ACC112 (cell line): ENCODE measurements at regions not wholly inside any gene's neighbourhood (a gene's known extent, or its start where the extent isn't known, plus 50 kb on each side); places are given as distances from the start of the nearest gene placed in this dataset.

Source experiments
- H2AFZ ChIP-seq: fragments of 200-600 bp; sonication (generic); one replicate; pipeline ENCODE4 v1.6.0; 2017; ENCODE audit warnings: antibody characterized with exemption, low read length; ENCODE audit not compliant: unreplicated experiment
- H3K27ac ChIP-seq: fragments of 200-600 bp; sonication (generic); 2 replicates; pipeline ENCODE4 v1.5.1; 2014; ENCODE audit warnings: low read depth, mild to moderate bottlenecking, antibody characterized with exemption, low read length, moderate library complexity
- H3K27me3 ChIP-seq: fragments of 200-600 bp; sonication (generic); 2 replicates; pipeline ENCODE4 v1.6.1; 2014; ENCODE audit warnings: mild to moderate bottlenecking, antibody characterized with exemption, low read length, moderate library complexity, mixed read lengths; ENCODE audit not compliant: insufficient read depth
- H3K36me3 ChIP-seq: fragments of 200-600 bp; sonication (generic); 2 replicates; pipeline ENCODE4 v1.6.1; 2016; ENCODE audit warnings: mild to moderate bottlenecking, antibody characterized with exemption, low read length, moderate library complexity, mixed read lengths; ENCODE audit not compliant: insufficient read depth
- H3K4me1 ChIP-seq: fragments of 200-600 bp; sonication (generic); one replicate; pipeline ENCODE4 v1.6.1; 2016; ENCODE audit warnings: low read length, mixed read lengths; ENCODE audit not compliant: insufficient read depth, unreplicated experiment, control insufficient read depth
- H3K4me3 ChIP-seq: fragments of 200-600 bp; sonication (generic); 2 replicates; pipeline ENCODE4 v1.5.1; 2014; ENCODE audit warnings: mild to moderate bottlenecking, low read depth, low read length
- H3K79me2 ChIP-seq: fragments of 200-600 bp; sonication (generic); one replicate; pipeline ENCODE4 v1.6.0; 2016; ENCODE audit warnings: low read length; ENCODE audit not compliant: control insufficient read depth, unreplicated experiment, insufficient read depth

DNA sequence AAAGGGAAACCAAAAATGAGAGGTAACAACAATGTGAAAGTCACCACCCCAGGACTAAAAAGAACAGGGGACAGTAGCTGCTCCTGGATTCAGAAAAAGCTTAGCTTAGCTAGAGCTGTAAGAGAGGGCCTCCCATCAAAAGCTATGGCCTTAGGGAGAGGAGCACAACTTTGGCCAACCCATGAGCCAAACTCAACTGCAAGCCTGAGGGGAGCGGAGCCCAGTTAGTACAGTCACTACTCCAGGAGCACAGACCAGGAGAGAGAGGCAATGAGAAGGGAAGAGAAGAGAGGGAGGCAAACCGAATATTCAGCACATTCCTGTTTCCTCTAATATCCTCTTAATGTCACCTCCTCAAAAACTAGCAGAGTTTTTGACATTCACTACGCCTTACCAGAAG, 917.1 kb upstream of the INTU start:
- Histone ChIP-seq H3K4me1 (peaks cover 6% of the 10 kb centered on the region), H3K27me3 (no peaks in the 10 kb centered on the region), H3K27ac (no peak overlapping the region), H3K36me3 (no peaks in the 10 kb centered on the region), H2AFZ (no peak overlapping the region), H3K79me2 (no peaks in the 10 kb centered on the region), H3K4me3 (no peak overlapping the region)

DNA sequence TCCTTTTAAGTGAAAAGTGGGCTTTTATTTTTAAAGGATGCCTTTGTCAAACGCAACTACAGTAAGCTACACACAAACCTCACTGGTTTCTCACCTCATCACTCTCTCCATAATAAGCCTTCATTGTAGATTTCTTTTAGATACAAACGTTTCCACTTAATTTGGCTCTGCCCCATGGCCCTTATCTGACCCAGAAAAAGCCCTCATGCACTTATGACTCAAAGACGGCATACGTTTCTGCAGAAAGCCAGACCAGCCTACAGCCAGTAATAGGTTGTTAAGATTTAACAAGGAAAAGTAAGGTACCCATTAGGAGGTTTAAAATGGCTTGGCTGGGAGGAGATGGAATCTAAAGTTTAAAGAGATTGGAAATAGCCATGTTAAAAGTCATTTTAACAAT, 914.6 kb upstream of the INTU start:
- Histone ChIP-seq H3K4me1 (no peaks in the 10 kb centered on the region), H3K27ac (no peak overlapping the region), H3K27me3 (no peaks in the 10 kb centered on the region), H3K36me3 (no peaks in the 10 kb centered on the region), H3K4me3 (no peak overlapping the region), H2AFZ (no peak overlapping the region), H3K79me2 (no peaks in the 10 kb centered on the region)

GRCh38 chr4:126719852-126720251, 912.9 kb upstream of the INTU start:
- H3K4me1 ChIP-seq: no peaks in the 10 kb centered on the region
- H3K27me3 ChIP-seq: no peaks in the 10 kb centered on the region
- no peaks in the 10 kb centered on the region for H3K36me3 ChIP-seq
- no peak overlapping the region for H2AFZ ChIP-seq
- H3K4me3 ChIP-seq: no peak overlapping the region
- H3K79me2 ChIP-seq: no peaks in the 10 kb centered on the region
- H3K27ac ChIP-seq: no peak overlapping the region

DNA sequence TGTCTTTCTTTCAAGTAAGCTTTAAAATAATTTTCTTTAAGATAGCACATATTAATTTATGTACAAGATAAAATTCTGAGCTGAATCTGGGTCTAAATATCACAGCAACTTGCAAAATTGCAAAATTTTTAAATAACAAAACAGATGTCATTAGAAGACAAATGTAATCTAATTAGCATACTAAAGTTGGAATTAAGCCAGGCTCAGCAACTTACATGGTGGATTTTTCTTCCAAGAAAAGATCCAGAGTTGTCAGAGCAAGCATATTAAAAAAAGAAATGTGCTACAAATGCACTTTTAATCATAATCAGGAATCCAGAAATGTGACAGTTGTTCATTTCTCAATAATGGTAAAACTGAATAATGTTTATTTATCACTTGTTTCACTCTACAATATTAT, 906.9 kb upstream of the INTU start:
- Histone ChIP-seq H3K4me1 (peaks cover 10% of the 10 kb centered on the region), H3K36me3 (no peaks in the 10 kb centered on the region), H3K4me3 (no peak overlapping the region), H2AFZ (no peak overlapping the region), H3K27me3 (no peaks in the 10 kb centered on the region), H3K79me2 (no peaks in the 10 kb centered on the region), H3K27ac (no peak overlapping the region)

- Histone ChIP-seq H3K36me3 (no peaks in the 10 kb centered on the region), H3K27ac (no peak overlapping the region), H2AFZ (no peak overlapping the region), H3K4me1 (peaks cover 12% of the 10 kb centered on the region), H3K4me3 (no peak overlapping the region), H3K79me2 (no peaks in the 10 kb centered on the region), H3K27me3 (no peaks in the 10 kb centered on the region)
Observed at GRCh38 chr4:126727461-126727860, 905.3 kb upstream of the INTU start.

- H3K4me3 ChIP-seq: no peak overlapping the region
- H3K27me3 ChIP-seq: no peaks in the 10 kb centered on the region
- H3K36me3 ChIP-seq: no peaks in the 10 kb centered on the region
- no peaks in the 10 kb centered on the region for H3K79me2 ChIP-seq
- no peak overlapping the region for H3K27ac ChIP-seq
- H3K4me1 ChIP-seq: peaks cover 16% of the 10 kb centered on the region
- no peak overlapping the region for H2AFZ ChIP-seq
Observed at GRCh38 chr4:126731062-126731461, 901.7 kb upstream of the INTU start.

- peaks cover 6% of the 10 kb centered on the region for H3K4me1 ChIP-seq
- H3K27ac ChIP-seq: no peak overlapping the region
- no peaks in the 10 kb centered on the region for H3K79me2 ChIP-seq
- no peak overlapping the region for H3K4me3 ChIP-seq
- H3K27me3 ChIP-seq: no peaks in the 10 kb centered on the region
- no peaks in the 10 kb centered on the region for H3K36me3 ChIP-seq
- no peak overlapping the region for H2AFZ ChIP-seq
Observed at GRCh38 chr4:126733301-126733700, 899.5 kb upstream of the INTU start.

DNA sequence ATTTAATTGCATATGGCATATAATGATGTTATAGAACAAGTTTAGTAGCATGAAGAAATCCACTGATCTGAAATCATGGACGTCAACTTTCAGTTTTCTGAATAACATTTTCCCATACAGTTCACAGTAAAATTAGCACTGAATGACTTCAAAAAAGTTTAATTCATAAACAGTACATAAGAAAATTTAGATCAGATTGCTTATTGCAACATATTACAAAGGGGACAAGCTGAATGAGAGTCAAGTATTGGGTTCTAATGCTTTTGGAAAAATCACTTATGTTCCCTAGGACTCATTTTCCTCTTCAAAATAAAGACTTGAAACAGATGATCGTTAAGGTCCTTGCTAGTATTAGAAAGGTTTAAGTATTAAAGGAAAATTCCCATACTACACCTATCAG, 898.3 kb upstream of the INTU start:
- H3K36me3 ChIP-seq: no peaks in the 10 kb centered on the region
- H2AFZ ChIP-seq: no peak overlapping the region
- peaks cover 9% of the 10 kb centered on the region for H3K4me1 ChIP-seq
- H3K79me2 ChIP-seq: no peaks in the 10 kb centered on the region
- H3K27me3 ChIP-seq: no peaks in the 10 kb centered on the region
- H3K4me3 ChIP-seq: no peak overlapping the region
- no peak overlapping the region for H3K27ac ChIP-seq

DNA sequence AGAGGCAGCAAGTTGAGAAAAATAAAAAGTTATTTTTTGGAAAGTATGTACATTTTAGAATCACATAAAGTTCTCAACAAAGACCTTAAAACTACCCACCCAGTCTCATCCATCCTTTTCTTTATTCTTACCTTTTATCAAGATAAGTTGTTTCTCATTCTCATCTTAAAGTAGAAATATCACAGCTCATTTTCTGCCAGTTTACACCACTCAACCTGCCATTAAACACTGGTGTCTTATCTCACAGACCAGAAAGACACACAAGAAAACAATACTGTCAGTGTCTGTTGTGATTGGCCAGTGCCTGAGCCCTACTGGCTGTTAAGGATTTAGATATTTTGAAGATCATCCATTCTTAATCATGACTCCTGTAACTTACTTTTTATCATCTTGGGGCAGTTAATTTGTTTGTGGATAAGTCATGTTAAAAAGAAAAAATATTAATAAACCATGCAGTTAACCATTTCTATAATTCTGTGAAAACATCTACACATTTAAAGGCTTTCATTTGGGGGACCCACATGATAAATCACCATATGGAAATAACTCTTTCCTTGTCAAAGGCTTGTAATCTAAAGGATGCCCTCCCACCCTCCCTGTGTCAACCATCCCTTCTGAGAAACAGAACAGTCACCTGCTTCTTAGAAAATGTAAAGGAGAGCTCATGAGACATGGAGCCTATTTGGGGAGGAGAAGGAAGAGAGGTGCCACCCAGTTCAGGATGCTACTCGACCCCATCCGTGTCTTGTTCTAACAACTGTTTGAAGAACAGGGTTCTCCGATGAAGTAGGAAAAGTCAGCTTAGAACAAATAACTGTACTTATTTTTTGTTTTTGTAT, 897.2 kb upstream of the INTU start:
- H3K27ac ChIP-seq: no peak overlapping the region
- no peaks in the 10 kb centered on the region for H3K79me2 ChIP-seq
- no peaks in the 10 kb centered on the region for H3K27me3 ChIP-seq

DNA sequence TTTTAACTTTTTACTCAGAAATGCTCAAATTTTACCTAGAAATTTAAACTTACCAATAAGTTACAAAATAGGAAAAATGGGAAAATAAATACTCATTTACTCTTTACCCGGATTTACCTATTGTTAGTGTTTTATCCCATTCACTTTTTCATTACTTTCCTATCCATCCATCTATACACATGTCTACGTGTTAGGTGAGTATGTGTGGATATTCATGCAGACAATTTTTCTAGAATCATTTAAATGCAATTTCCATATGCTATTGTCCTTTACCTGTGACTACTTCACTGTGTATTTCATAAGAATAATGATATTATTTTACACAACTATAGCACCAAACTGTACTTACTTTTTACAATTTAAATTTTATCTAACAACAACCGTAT, 896.6 kb upstream of the INTU start:
- H3K27me3 ChIP-seq: no peaks in the 10 kb centered on the region
- peaks cover 9% of the 10 kb centered on the region for H3K4me1 ChIP-seq
- no peak overlapping the region for H3K4me3 ChIP-seq
- no peaks in the 10 kb centered on the region for H3K79me2 ChIP-seq
- H3K27ac ChIP-seq: no peak overlapping the region
- no peak overlapping the region for H2AFZ ChIP-seq
- no peaks in the 10 kb centered on the region for H3K36me3 ChIP-seq

More for the DNA sequence above, 897.2 kb upstream of the INTU start:
- no peak overlapping the region for H2AFZ ChIP-seq
- H3K4me3 ChIP-seq: no peak overlapping the region
- H3K36me3 ChIP-seq: no peaks in the 10 kb centered on the region
- peaks cover 9% of the 10 kb centered on the region for H3K4me1 ChIP-seq

DNA sequence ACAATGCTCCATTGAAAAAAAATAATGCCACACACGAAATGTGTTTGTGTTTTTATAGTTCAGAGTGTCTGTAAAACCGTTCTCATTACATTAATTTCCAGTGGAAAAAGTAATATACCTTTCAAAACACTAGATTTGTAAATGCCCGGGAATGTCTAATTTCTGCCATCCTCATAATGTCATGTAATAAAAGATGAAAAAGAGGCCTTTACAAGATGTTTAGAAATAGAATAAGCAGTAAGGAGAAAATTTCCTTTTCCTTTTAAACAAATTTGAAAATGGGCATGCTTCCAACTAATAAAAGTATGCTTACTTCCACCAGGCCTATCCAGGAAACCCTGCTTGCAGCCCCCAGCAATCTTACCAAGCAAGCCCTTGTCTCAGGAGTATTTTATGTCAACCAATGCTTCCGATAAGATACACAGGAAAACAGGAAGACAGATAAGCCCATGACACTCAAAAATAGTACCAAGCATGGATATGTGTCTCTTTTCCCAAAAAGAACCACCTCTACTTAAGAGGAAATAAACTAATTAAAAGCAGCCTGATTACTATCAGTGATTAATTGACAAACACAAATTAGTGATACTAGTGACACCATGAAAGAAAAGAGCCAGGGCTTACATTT, 894.7 kb upstream of the INTU start:
- H3K27ac ChIP-seq: no peak overlapping the region
- no peaks in the 10 kb centered on the region for H3K36me3 ChIP-seq
- no peaks in the 10 kb centered on the region for H3K27me3 ChIP-seq
- H3K79me2 ChIP-seq: no peaks in the 10 kb centered on the region
- H3K4me1 ChIP-seq: peaks cover 4% of the 10 kb centered on the region
- H2AFZ ChIP-seq: no peak overlapping the region
- no peak overlapping the region for H3K4me3 ChIP-seq
